ENCODE measurements at regions not wholly inside any gene's neighbourhood (a gene's known extent, or its start where the extent isn't known, plus 50 kb on each side); places are given as distances from the start of the nearest gene placed in this dataset.

DNA sequence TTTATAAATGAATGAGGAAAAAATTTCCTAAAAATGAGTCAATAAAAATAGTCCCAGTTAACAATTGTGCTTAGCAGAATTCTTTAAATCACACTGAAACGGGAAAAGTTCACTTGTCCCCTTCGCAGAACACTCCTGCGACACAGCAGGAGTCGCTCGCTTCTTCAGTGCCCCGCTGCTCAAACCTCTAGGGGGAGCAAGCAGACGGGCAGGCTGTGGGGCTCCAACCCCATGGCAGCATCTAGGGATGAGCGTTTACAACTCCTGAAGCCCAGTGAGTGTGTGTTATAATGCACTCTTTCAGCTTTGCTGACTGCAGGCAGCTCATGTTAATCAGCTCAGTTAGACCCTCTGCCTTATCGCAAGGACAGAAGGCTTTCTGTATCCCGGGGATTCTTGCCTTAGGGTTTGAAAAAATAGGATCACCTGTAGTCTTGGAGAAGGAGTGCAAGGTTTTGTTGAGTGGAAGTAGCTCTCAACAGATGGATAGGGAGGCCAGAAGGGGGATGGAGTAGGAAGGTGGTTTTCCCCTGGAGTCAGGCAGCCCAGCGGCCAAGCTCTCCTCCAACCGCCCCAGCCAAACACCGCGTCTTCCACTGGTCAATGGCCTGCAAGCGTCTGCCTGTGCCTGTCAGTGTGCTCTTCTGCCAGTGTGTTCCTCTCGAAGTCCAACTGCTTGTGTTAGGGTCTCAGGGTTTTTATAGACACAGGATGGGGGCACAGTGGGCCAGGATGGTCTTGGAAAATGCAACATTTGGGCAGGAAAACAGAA lies 1977.7 kb upstream of the LRRTM1 start:
- Histone ChIP-seq H3K36me3 (ENCODE audit: control insufficient read depth in 2 of 3, insufficient read depth in 3 of 3, low read length in 3 of 3) (no peaks in the 10 kb centered on the region), H3K9ac (ENCODE audit: low read length in 3 of 3) (no peak overlapping the region), H3K9me3 (ENCODE audit: control insufficient read depth in 2 of 3, insufficient read depth in 1 of 3, low read length in 3 of 3) (no peaks in the 10 kb centered on the region), H3K4me3 (ENCODE audit: low read length in 3 of 3) (no peak overlapping the region), H3K4me1 (ENCODE audit: control insufficient read depth in 2 of 3, insufficient read depth in 2 of 3, low read depth in 1 of 3, low read length in 3 of 3) (no peaks in the 10 kb centered on the region), H3K27ac (ENCODE audit: low read depth in 2 of 2, low read length in 2 of 2) (no peak overlapping the region), H3K27me3 (ENCODE audit: control insufficient read depth, insufficient read depth, low read length) (no peaks in the 10 kb centered on the region)
- FAIRE-seq (no peak), DNase-seq (peak in 1 of 5 donors; percentile 52)
- TF ChIP-seq, protein P1, sequence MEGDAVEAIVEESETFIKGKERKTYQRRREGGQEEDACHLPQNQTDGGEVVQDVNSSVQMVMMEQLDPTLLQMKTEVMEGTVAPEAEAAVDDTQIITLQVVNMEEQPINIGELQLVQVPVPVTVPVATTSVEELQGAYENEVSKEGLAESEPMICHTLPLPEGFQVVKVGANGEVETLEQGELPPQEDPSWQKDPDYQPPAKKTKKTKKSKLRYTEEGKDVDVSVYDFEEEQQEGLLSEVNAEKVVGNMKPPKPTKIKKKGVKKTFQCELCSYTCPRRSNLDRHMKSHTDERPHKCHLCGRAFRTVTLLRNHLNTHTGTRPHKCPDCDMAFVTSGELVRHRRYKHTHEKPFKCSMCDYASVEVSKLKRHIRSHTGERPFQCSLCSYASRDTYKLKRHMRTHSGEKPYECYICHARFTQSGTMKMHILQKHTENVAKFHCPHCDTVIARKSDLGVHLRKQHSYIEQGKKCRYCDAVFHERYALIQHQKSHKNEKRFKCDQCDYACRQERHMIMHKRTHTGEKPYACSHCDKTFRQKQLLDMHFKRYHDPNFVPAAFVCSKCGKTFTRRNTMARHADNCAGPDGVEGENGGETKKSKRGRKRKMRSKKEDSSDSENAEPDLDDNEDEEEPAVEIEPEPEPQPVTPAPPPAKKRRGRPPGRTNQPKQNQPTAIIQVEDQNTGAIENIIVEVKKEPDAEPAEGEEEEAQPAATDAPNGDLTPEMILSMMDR (IDR thresholded peaks at IDR 0.05; ENCODE audit: borderline replicate concordance, extremely low read depth, insufficient read depth) = no peak
- intact Hi-C loops (cut with DNase I) = no loop called here

DNA sequence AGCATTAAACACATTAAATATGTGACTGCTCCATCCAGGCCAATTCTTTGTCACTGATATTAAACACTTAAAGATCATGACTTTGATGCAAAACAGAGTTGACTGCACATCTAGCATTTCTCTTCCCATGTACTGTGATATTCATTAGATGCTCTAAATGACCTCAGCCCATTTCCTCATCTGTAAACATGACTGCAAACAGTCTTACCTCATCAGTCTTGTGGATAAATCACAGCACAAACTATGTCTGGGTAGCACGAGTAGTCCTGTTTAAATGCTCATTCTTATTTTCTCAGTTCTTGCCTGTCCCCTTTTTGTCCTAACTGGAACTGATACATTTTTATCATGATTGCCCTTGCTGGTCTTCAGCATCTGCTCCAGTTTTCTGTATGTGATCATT lies 1974.8 kb upstream of the LRRTM1 start:
- TF ChIP-seq, protein P1 (IDR thresholded peaks at IDR 0.05; ENCODE audit: borderline replicate concordance, extremely low read depth, insufficient read depth) = no peak
- no peak overlapping the region for H3K9ac ChIP-seq (ENCODE audit: low read length in 3 of 3)
- no peaks in the 10 kb centered on the region for H3K9me3 ChIP-seq (ENCODE audit: control insufficient read depth in 2 of 3, insufficient read depth in 1 of 3, low read length in 3 of 3)
- no peak overlapping the region for H3K27ac ChIP-seq (ENCODE audit: low read depth in 2 of 2, low read length in 2 of 2)
- no peaks in the 10 kb centered on the region for H3K27me3 ChIP-seq (ENCODE audit: control insufficient read depth, insufficient read depth, low read length)
- no peaks in the 10 kb centered on the region for H3K36me3 ChIP-seq (ENCODE audit: control insufficient read depth in 2 of 3, insufficient read depth in 3 of 3, low read length in 3 of 3)
- H3K4me1 ChIP-seq (ENCODE audit: control insufficient read depth in 2 of 3, insufficient read depth in 2 of 3, low read depth in 1 of 3, low read length in 3 of 3) = no peaks in the 10 kb centered on the region
- intact Hi-C loops (cut with DNase I) = no loop called here
- no peak for FAIRE-seq
- no peak overlapping the region for H3K4me3 ChIP-seq (ENCODE audit: low read length in 3 of 3)
- no peak for DNase-seq

DNA sequence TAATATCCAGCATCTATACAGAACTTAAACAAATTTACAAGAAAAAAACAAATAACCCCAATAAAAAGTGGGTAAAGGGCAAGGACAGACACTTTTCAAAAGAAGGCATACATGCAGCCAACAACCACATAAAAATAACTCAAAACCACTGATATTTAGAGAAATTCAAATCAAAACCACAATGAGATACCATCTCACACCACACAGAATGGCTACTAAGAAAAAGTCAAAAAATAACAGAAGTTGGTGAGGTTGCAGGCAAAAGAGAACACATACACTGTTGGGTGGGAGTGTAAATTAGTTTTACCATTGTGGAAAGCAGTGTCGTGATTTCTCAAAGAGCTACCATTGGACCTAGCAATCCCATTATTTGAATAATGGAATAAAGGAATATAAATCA lies 1973.9 kb upstream of the LRRTM1 start:
- H3K9ac ChIP-seq (ENCODE audit: low read length in 3 of 3) = no peak overlapping the region
- intact Hi-C loops (cut with DNase I) = no loop called here
- H3K4me3 ChIP-seq (ENCODE audit: low read length in 3 of 3) = no peak overlapping the region
- H3K36me3 ChIP-seq (ENCODE audit: control insufficient read depth in 2 of 3, insufficient read depth in 3 of 3, low read length in 3 of 3) = no peaks in the 10 kb centered on the region
- TF ChIP-seq, protein P1 (IDR thresholded peaks at IDR 0.05; ENCODE audit: borderline replicate concordance, extremely low read depth, insufficient read depth) = no peak
- no peak overlapping the region for H3K27ac ChIP-seq (ENCODE audit: low read depth in 2 of 2, low read length in 2 of 2)
- H3K4me1 ChIP-seq (ENCODE audit: control insufficient read depth in 2 of 3, insufficient read depth in 2 of 3, low read depth in 1 of 3, low read length in 3 of 3) = no peaks in the 10 kb centered on the region
- no peaks in the 10 kb centered on the region for H3K27me3 ChIP-seq (ENCODE audit: control insufficient read depth, insufficient read depth, low read length)
- no peak for FAIRE-seq
- H3K9me3 ChIP-seq (ENCODE audit: control insufficient read depth in 2 of 3, insufficient read depth in 1 of 3, low read length in 3 of 3) = no peaks in the 10 kb centered on the region
- no peak for DNase-seq

DNA sequence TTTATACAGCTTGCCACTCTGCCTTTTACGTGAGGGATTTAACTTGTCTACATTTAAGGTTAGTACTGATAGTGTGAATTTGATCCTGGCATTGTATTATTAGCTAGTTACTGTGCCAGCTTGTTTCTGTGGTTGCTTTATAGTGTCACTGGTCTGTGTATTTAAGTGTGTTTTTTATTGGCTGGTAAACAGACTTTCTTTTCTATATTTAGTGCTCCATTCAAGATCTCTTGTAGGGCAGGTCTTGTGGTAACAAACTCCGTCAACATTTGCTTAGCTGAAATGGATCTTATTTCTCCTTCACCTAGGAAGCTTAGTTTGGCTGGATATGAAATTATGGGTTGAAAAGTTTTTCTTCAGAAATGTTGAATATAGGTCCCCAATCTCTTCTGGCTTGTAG lies 1971.0 kb upstream of the LRRTM1 start:
- TF ChIP-seq, protein P1 (IDR thresholded peaks at IDR 0.05; ENCODE audit: borderline replicate concordance, extremely low read depth, insufficient read depth) = no peak

More for the DNA sequence above, 1971.0 kb upstream of the LRRTM1 start:
- intact Hi-C loops (cut with DNase I) = no loop called here
- no peaks in the 10 kb centered on the region for H3K36me3 ChIP-seq (ENCODE audit: control insufficient read depth in 2 of 3, insufficient read depth in 3 of 3, low read length in 3 of 3)
- DNase-seq = no peak
- no peaks in the 10 kb centered on the region for H3K4me1 ChIP-seq (ENCODE audit: control insufficient read depth in 2 of 3, insufficient read depth in 2 of 3, low read depth in 1 of 3, low read length in 3 of 3)
- no peaks in the 10 kb centered on the region for H3K27me3 ChIP-seq (ENCODE audit: control insufficient read depth, insufficient read depth, low read length)
- H3K9ac ChIP-seq (ENCODE audit: low read length in 3 of 3) = no peak overlapping the region
- H3K27ac ChIP-seq (ENCODE audit: low read depth in 2 of 2, low read length in 2 of 2) = no peak overlapping the region
- no peak for FAIRE-seq
- H3K9me3 ChIP-seq (ENCODE audit: control insufficient read depth in 2 of 3, insufficient read depth in 1 of 3, low read length in 3 of 3) = no peaks in the 10 kb centered on the region
- no peak overlapping the region for H3K4me3 ChIP-seq (ENCODE audit: low read length in 3 of 3)
